NCI-H128 (cell line): ENCODE measurements at regions not wholly inside any gene's neighbourhood (a gene's known extent, or its start where the extent isn't known, plus 50 kb on each side); places are given as distances from the start of the nearest gene placed in this dataset.
"Not testable (repeated sequence)": the region's sequence is repeated elsewhere in the genome, so short reads cannot be mapped to it uniquely, and the experiment has no call there.

Source experiments
- DNase-seq: peaks from one replicate; lab custom pipeline; 2025; ENCODE audit not compliant: unreplicated experiment; lab: John Stamatoyannopoulos, UW

DNA sequence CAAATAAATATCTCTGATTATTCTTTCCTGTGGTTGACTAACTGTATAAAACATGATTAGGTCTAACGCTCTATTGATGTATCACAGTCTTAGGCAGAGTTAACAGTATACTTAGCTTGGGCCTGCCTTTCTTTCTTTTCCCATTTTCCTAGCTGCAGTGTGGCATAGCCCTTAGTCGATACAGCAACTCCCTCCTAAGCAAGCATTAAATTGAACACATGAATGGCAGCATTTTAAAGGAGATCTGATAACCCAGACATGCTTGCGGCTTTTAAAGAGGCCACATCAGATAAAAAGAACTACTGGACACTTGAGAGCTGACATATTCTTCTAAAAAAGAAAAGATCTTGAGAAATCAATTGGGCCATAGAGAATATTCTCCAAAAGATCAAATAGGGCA lies 312.0 kb upstream of the TMPRSS15 start:
- no peak for DNase-seq

DNA sequence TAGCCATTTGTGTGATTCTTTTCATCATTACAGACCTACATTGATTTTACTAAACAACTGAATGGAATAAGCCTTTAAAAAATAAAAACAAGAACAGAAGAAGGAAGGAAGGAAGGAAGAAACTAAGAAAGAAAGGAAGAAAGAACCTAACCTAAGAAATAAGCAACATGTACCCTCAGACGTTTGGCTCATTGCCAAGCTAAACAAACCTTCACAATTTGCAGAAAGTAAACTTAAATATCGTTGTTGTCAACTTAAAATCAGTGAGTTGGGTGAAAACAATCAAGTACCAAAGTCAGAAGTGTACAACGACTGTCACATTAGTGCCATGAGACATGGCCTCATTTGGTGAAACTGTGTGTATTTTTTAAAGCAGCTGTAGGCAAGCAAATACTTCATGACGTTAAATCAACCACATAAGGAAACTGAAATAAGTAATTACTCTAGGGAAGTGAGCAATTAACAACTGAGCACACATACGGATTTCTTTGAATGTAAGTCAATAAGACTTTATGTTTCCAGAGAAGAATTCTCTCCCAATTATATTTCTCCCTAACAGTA lies 313.1 kb upstream of the TMPRSS15 start:
- no peak for DNase-seq

DNA sequence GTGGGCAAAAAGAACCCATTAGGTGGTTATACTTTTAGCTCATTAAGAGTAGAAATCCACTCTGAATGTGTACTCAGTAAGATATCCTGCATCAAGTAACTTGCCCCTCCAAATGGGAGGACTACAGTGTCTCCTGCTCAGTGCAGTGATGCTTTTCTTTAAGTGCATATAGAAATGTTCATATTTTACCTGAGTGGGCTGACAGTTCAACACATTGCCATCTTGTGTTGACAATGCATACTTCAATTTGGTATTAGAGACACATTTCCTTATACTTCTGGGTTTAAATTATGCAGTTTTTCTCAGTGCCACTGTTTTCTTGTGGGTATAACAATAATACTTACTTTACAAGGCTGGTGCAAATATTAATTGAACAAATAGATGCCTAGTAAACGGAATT lies 318.6 kb upstream of the TMPRSS15 start:
- DNase-seq: no peak

DNA sequence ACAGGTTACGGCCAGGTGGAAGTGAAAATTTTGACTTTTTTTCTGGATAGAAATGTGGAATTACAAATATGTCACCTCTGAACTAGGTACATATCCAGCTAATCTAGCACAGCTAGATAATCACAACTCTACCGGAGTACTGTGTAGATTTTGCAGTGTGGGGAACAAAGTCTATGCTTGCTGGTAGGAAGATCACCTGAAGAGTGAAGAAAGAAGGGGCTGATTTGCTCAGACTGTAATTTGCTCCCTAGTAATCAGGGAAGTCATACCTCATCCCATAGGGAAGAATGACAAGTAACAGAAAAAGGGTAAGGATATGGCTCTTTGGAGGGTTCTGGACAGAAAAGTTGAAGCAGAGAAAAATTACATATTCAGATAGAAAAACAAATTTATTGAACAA lies 319.6 kb upstream of the TMPRSS15 start:
- DNase-seq: no peak

DNA sequence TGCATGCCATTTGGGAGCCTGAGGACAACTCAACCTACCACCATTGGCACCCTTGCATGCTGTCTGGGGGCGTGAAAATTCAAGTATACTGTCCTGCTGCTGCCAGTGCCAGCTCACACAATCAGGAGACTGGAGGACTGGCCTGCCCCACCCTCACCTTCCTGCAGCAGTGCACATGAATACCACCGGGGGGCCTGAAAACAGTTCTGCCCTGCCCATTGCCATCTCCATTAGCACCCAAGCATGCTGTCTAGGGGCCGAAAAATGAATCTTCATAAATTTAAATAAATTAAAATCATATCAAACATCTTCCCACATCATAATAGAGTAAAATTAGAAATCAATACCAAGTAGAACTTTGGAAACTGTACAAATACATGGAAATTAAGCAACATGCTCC lies 322.1 kb upstream of the TMPRSS15 start:
- no peak for DNase-seq

- DNase-seq: no peak
Observed at GRCh38 chr21:18741954-18742353, 338.4 kb upstream of the TMPRSS15 start.

DNA sequence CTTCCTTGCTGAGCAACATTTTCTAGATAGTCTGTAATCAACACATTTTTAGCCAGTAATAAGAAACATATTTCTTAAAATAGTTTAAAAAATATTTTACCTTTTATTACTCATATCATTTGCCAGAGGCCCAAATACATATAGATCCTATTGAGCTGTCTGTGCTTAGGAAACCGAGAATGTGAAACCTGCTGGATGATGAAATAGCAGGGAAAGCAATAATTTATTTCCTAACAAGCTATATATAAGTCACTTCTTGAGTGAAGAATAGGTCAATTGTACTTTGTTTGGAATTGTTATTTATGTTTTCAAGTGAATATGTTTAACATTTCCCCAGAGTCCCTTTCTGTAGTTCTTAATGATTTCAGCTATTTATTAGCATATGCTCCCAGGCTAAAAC lies 339.9 kb upstream of the TMPRSS15 start:
- no peak for DNase-seq

- no peak for DNase-seq
Observed at GRCh38 chr21:18744840-18745239, 341.3 kb upstream of the TMPRSS15 start.

DNA sequence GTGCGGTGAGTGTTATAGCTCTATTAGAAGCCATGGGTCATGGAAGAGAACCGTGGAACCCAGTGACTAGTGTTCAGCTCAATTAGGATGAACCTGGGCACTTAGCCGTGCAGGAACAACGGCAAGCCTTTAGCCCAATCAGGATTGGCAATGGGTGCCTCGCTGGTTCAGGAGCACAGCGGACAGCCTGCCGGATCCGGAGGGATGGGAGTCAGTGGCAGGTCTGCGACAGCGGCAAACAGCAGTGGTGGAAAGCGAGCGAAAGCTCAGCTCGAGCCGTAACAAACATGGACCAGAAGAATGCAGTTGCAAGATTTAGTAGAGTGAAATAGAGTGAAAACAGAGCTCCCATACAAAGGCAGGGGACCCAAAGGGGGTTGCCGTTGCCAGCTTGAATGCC lies 349.3 kb upstream of the TMPRSS15 start:
- not testable (repeated sequence) for DNase-seq

- not testable (repeated sequence) for DNase-seq
Observed at GRCh38 chr21:18756272-18756671, 352.7 kb upstream of the TMPRSS15 start.

GRCh38 chr21:18759267-18759666 lies 355.7 kb upstream of the TMPRSS15 start:
- DNase-seq: no peak

- DNase-seq: no peak
Observed at GRCh38 chr21:18759751-18760161, 356.2 kb upstream of the TMPRSS15 start.

DNA sequence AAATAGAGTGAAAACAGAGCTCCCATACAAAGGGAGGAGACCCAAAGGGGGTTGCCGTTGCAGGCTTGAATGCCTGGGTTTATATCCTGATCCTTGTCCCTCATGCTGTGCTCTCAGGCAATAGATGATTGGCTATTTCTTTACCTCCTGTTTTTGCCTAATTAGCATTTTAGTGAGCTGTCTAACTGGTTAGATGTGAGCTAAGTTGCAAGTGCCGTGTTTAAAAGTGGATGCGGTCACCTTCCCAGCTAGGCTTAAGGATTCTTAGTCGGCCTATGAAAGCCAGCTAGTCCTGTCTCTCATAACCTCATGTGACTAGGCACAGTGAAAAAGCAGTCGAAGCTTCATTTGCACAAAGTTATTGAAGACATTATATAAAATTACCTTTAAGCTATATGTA lies 356.7 kb upstream of the TMPRSS15 start:
- no peak for DNase-seq

- no peak for DNase-seq
Observed at GRCh38 chr21:18764720-18765119, 361.1 kb upstream of the TMPRSS15 start.

GRCh38 chr21:18769599-18769998 lies 366.0 kb upstream of the TMPRSS15 start:
- no peak for DNase-seq

DNA sequence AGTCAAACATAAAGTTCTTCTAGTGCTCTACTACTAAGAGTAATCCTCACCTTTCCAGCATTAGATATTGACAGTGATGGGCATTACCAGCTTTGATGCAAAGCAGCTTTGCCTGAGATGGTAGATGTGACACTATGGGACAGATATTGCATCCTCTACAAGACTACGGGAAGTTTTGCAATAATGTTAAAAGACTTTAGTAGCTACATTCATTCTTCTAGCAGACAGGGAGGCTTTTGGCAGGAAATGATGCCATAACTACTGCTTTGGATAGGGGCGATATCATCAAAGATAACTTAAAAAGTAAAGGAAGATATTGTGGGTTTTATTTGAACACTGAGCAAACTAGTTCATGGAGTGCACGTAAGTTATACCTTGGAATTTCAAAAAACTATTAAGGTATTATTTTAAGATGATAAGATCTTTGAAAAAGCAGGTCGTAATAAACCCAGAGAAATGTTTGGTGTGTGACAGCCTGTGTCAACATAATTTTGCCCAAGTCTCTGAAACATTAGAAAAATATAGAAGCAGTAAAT lies 368.3 kb upstream of the TMPRSS15 start:
- no peak for DNase-seq

GRCh38 chr21:18772404-18772803 lies 368.8 kb upstream of the TMPRSS15 start:
- DNase-seq: no peak

DNA sequence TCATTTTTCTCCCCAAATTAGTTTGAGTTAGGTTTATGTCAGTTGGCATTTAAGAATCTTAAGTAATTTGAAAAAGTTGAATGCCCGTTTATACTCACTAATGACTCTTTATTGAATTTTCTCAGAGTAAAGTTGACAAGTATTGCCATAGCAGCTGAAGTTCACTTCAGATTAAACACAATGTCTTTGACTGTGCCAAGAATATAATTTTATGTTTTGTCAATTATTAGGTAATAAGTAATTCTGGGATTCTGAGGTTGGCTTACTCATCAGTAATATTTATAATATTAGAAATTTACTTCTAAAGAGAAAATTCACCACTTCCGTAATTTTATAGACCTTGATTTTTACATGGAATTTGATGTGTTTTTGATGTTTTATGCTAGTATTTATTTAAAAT lies 369.3 kb upstream of the TMPRSS15 start:
- no peak for DNase-seq

DNA sequence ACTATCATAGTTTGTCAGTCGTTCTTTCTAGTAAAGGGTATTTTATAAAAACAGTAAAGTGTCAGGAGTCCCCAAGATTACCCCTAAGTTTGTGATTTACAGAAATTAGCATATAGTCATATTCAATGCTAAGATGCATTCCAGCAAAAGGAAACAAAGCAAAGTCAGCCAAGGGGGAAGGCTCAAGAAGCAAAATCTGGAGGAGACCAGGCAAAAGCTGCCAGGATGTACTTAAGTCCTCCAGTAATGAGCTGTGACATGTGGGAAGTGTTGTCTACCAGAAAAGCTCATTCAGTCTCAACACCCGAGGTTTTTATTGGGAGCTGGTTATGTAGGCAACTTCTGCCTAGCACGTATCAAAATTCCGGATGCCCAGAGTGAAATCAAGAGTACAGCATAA lies 373.4 kb upstream of the TMPRSS15 start:
- no peak for DNase-seq

DNA sequence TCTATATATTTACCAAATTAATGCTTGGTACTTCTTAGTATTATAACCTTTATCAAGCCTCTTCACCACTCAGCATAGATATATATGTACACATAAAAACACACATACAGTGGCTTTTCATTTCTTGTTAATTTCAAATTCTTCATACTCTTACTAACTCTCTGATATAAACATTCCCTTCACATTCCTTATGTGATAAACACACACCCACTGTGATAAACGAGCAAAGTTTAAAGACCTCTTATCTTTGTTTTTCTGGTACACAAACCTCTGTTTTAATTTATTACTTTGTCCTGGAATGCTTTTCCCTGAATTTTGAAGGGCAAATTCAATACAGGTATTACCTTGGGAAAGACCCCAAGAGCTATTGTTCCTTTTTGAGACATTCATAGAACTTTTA lies 379.1 kb upstream of the TMPRSS15 start:
- DNase-seq: no peak

GRCh38 chr21:18801468-18801867 lies 397.9 kb upstream of the TMPRSS15 start:
- DNase-seq: no peak

DNA sequence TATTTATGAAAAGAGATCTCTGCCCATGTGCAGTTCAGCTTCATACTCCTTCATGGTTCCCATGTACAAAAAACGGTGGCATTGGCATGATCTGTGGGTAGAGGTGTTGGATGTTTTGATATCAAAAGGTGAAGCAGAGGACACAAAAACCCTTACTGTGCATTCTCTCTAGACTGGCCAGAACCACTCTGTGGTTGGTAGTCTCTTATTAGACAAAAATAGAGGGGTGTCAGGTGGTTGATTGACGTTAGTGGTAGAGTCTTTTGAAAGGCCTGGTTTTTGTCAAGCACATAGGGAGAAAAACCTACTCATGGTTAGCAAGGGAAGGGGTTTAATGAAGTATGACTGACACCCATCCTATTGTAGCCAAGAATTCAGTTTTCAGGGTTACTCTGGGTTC lies 400.0 kb upstream of the TMPRSS15 start:
- DNase-seq: no peak

- DNase-seq: no peak
Observed at GRCh38 chr21:18810136-18810535, 406.6 kb upstream of the TMPRSS15 start.
